ENCODE measurements at regions not wholly inside any gene's neighbourhood (a gene's known extent, or its start where the extent isn't known, plus 50 kb on each side); places are given as distances from the start of the nearest gene placed in this dataset.

- H3K27ac Mint-ChIP-seq (ENCODE audit: unreplicated experiment) = no peak overlapping the region
Observed at GRCh38 chr20:55057779-55058415, 582.5 kb downstream of the DOK5 start.

GRCh38 chr20:55054453-55054852, 579.1 kb downstream of the DOK5 start:
- H3K4me1 Mint-ChIP-seq (ENCODE audit: low read depth) = no peaks in the 10 kb centered on the region
- no peak for DNase-seq (ENCODE audit: low spot score)
- no peak for TF ChIP-seq CTCF (IDR thresholded peaks at IDR 0.05)
- H3K27me3 Mint-ChIP-seq (ENCODE audit: low read depth) = no peaks in the 10 kb centered on the region
- H3K4me3 Mint-ChIP-seq (ENCODE audit: unreplicated experiment) = no peak overlapping the region
- no peak overlapping the region for H3K27ac Mint-ChIP-seq (ENCODE audit: unreplicated experiment)
- H3K9me3 Mint-ChIP-seq (ENCODE audit: low read depth) = no peaks in the 10 kb centered on the region
- no peaks in the 10 kb centered on the region for H3K36me3 Mint-ChIP-seq (ENCODE audit: low read depth)

More at GRCh38 chr20:55057779-55058415, 582.5 kb downstream of the DOK5 start:
- no peak overlapping the region for H3K4me3 Mint-ChIP-seq (ENCODE audit: unreplicated experiment)
- no peaks in the 10 kb centered on the region for H3K36me3 Mint-ChIP-seq (ENCODE audit: low read depth)
- H3K27me3 Mint-ChIP-seq (ENCODE audit: low read depth) = no peaks in the 10 kb centered on the region
- no peaks in the 10 kb centered on the region for H3K4me1 Mint-ChIP-seq (ENCODE audit: low read depth)
- TF ChIP-seq CTCF (IDR thresholded peaks at IDR 0.05) = no peak
- DNase-seq (ENCODE audit: low spot score) = no peak
- peaks cover 7% of the 10 kb centered on the region for H3K9me3 Mint-ChIP-seq (ENCODE audit: low read depth)

GRCh38 chr20:55053389-55053788, 578.0 kb downstream of the DOK5 start:
- H3K36me3 Mint-ChIP-seq (ENCODE audit: low read depth) = no peaks in the 10 kb centered on the region
- H3K9me3 Mint-ChIP-seq (ENCODE audit: low read depth) = no peaks in the 10 kb centered on the region
- no peaks in the 10 kb centered on the region for H3K27me3 Mint-ChIP-seq (ENCODE audit: low read depth)
- TF ChIP-seq CTCF (IDR thresholded peaks at IDR 0.05) = no peak
- no peaks in the 10 kb centered on the region for H3K4me1 Mint-ChIP-seq (ENCODE audit: low read depth)
- no peak overlapping the region for H3K4me3 Mint-ChIP-seq (ENCODE audit: unreplicated experiment)
- no peak for DNase-seq (ENCODE audit: low spot score)
- no peak overlapping the region for H3K27ac Mint-ChIP-seq (ENCODE audit: unreplicated experiment)

GRCh38 chr20:55052459-55052858, 577.1 kb downstream of the DOK5 start:
- TF ChIP-seq CTCF (IDR thresholded peaks at IDR 0.05) = no peak
- Mint-ChIP-seq H3K9me3 (ENCODE audit: low read depth) (no peaks in the 10 kb centered on the region), H3K36me3 (ENCODE audit: low read depth) (no peaks in the 10 kb centered on the region)

GRCh38 chr20:55038684-55039083, 563.3 kb downstream of the DOK5 start:
- peaks cover 33% of the 10 kb centered on the region for H3K9me3 Mint-ChIP-seq (ENCODE audit: low read depth)
- no peaks in the 10 kb centered on the region for H3K4me1 Mint-ChIP-seq (ENCODE audit: low read depth)
- no peaks in the 10 kb centered on the region for H3K27me3 Mint-ChIP-seq (ENCODE audit: low read depth)
- no peak overlapping the region for H3K4me3 Mint-ChIP-seq (ENCODE audit: unreplicated experiment)
- no peak overlapping the region for H3K27ac Mint-ChIP-seq (ENCODE audit: unreplicated experiment)
- H3K36me3 Mint-ChIP-seq (ENCODE audit: low read depth) = no peaks in the 10 kb centered on the region
- DNase-seq (ENCODE audit: low spot score) = no peak
- TF ChIP-seq CTCF (IDR thresholded peaks at IDR 0.05) = no peak

More at GRCh38 chr20:55052459-55052858, 577.1 kb downstream of the DOK5 start:
- Mint-ChIP-seq H3K27ac (ENCODE audit: unreplicated experiment) (no peak overlapping the region), H3K27me3 (ENCODE audit: low read depth) (no peaks in the 10 kb centered on the region), H3K4me3 (ENCODE audit: unreplicated experiment) (no peak overlapping the region), H3K4me1 (ENCODE audit: low read depth) (no peaks in the 10 kb centered on the region)
- no peak for DNase-seq (ENCODE audit: low spot score)

Measured in chondrocyte (in vitro differentiated cells).